Activated B cell treated with CpG ODN at 0.5 μM for 24 hours (primary cell): ENCODE measurements at regions not wholly inside any gene's neighbourhood (a gene's known extent, or its start where the extent isn't known, plus 50 kb on each side); places are given as distances from the start of the nearest gene placed in this dataset.

ENCODE experiments used
- ATAC-seq: fragments of 200-7000 bp; cut with Tn5 transposase; one replicate; pipeline ENCODE4 v1.10.0; 2021; ENCODE audit warnings: low read depth, mild to moderate bottlenecking, moderate library complexity
- CTCF ChIA-PET: fragments of 350-600 bp; sonication (Branson Sonifier 250); formaldehyde crosslinking; loops from one replicate; lab custom pipeline; 2021; ENCODE audit warnings: antibody characterized with exemption; lab: Charles Lee
- POLR2A ChIA-PET: fragments of 350-600 bp; sonication (Branson Sonifier 250); formaldehyde crosslinking; loops from one replicate; lab custom pipeline; 2021; ENCODE audit warnings: antibody characterized with exemption; lab: Charles Lee
- DNase-seq: peaks from one replicate; pipeline ENCODE4 v3.0.0; 2022
- H3K27ac Mint-ChIP-seq: one replicate; pipeline ENCODE4 v1.8.0; 2020; ENCODE audit warnings: mixed read lengths
- H3K27me3 Mint-ChIP-seq: one replicate; pipeline ENCODE4 v1.8.0; 2021; ENCODE audit warnings: mixed read lengths
- H3K36me3 Mint-ChIP-seq: one replicate; pipeline ENCODE4 v1.8.0; 2021; ENCODE audit warnings: low read depth, mixed read lengths
- H3K4me1 Mint-ChIP-seq: one replicate; pipeline ENCODE4 v1.8.0; 2021; ENCODE audit warnings: mixed read lengths
- H3K4me3 Mint-ChIP-seq: one replicate; pipeline ENCODE4 v1.8.0; 2020; ENCODE audit warnings: mild to moderate bottlenecking, mixed read lengths
- H3K9me3 Mint-ChIP-seq: one replicate; pipeline ENCODE4 v1.8.0; 2020; ENCODE audit warnings: mixed read lengths
- intact Hi-C: fragments of 100-400 bp; cut with micrococcal nuclease; formaldehyde crosslinking; loops from one replicate; pipeline ENCODE4 v1.15.1; 2024
- TF ChIP-seq, protein P1 (sequence below): fragments of 200-600 bp; IDR thresholded peaks from one replicate; pipeline ENCODE4 v1.8.0; 2022; ENCODE audit warnings: antibody characterized with exemption, mild to moderate bottlenecking

DNA sequence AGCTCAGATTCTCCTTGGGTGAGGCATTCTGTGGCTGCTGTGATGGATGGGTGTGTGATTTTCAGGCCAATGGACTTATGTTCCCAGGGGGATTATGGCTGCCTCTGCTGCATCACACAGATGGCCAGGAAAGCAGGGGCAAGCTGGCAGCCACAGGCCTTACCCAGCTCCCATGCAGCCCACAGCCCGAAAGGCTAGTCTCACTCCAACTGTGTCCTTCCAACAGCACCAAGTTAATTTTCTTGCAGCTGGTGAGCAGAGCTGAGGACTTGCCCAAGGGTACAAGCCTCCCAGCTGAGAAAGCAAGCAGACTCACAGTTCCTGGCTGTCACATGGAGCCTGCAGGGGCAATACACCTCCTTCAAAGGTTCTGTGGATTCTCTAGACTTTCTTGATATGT, 155.2 kb upstream of the KHDRBS2 start:
- intact Hi-C loops, result no loop called here
- ATAC-seq (no peak), DNase-seq (no peak)
- H3K27me3 Mint-ChIP-seq, result no peaks in the 10 kb centered on the region
- ChIA-PET CTCF (no interaction called here), POLR2A (no interaction called here)
- no peak overlapping the region for H3K4me3 Mint-ChIP-seq
- TF ChIP-seq, protein P1, sequence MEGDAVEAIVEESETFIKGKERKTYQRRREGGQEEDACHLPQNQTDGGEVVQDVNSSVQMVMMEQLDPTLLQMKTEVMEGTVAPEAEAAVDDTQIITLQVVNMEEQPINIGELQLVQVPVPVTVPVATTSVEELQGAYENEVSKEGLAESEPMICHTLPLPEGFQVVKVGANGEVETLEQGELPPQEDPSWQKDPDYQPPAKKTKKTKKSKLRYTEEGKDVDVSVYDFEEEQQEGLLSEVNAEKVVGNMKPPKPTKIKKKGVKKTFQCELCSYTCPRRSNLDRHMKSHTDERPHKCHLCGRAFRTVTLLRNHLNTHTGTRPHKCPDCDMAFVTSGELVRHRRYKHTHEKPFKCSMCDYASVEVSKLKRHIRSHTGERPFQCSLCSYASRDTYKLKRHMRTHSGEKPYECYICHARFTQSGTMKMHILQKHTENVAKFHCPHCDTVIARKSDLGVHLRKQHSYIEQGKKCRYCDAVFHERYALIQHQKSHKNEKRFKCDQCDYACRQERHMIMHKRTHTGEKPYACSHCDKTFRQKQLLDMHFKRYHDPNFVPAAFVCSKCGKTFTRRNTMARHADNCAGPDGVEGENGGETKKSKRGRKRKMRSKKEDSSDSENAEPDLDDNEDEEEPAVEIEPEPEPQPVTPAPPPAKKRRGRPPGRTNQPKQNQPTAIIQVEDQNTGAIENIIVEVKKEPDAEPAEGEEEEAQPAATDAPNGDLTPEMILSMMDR, result no peak
- H3K27ac Mint-ChIP-seq, result no peak overlapping the region
- H3K36me3 Mint-ChIP-seq, result no peaks in the 10 kb centered on the region
- peaks cover 18% of the 10 kb centered on the region for H3K9me3 Mint-ChIP-seq
- H3K4me1 Mint-ChIP-seq, result no peaks in the 10 kb centered on the region

DNA sequence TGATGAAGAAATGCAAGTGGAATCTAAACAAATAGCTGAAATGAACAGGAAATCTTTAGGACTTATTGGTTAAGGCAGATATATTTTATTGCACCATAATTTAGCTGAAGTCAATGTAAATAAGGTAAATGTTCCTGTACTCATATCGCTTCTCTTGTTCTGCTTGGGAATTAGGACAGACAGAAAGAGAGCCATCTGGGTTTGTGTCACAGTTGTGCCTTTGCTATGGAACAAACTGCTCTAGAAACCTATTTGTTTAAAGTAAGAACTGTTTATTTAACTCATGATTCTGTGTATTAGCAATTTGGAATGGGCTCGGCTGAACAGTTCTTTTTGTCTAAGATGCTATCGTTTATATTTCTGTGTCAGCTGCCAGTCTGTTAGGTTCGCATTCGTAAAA, 143.8 kb upstream of the KHDRBS2 start:
- no peaks in the 10 kb centered on the region for H3K27me3 Mint-ChIP-seq
- H3K36me3 Mint-ChIP-seq, result no peaks in the 10 kb centered on the region
- CTCF ChIA-PET, result no interaction called here
- no peak for DNase-seq
- no peak overlapping the region for H3K4me3 Mint-ChIP-seq
- H3K9me3 Mint-ChIP-seq, result no peaks in the 10 kb centered on the region
- POLR2A ChIA-PET, result no interaction called here
- TF ChIP-seq, protein P1, result no peak
- no peaks in the 10 kb centered on the region for H3K4me1 Mint-ChIP-seq
- no peak for ATAC-seq
- no peak overlapping the region for H3K27ac Mint-ChIP-seq
- intact Hi-C loops, result no loop called here

DNA sequence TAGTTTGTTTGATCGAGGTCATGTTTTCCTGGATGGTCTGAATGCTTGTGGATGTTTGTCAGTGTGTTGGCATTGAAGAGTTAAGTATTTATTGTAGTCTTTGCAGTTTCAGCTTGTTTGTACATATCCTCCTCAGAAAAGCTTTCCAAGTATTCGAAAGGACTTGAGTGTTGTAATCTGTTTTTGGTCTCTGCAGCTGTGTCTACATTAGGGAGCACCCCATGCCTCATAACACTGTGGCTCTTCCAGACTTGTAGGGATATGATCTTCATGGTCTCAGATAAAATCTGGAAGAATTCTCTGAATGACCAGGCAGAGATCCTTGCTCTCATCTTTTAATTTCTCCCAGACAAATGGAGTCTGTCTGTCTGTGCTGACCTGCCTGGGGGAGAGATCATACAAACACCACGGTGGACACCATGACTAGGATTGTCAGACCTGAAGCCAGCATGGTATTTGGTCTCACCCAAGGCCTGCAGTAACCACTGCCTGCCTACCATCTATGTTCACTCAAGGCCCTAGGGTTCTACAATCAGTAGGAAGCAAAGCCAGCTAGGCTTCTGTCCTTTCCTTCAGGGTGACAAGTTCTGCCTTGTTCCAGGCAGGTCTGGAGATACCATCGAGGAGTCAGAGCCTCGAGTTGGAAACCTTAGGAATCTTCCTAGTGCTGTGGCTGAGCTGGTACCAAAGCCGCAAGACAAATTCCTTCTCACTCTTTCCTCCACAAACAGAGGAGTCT, 114.7 kb upstream of the KHDRBS2 start:
- H3K4me1 Mint-ChIP-seq, result no peaks in the 10 kb centered on the region
- H3K27ac Mint-ChIP-seq, result no peak overlapping the region
- DNase-seq (no peak), ATAC-seq (no peak)
- ChIA-PET CTCF (no interaction called here), POLR2A (no interaction called here)
- intact Hi-C loops, result no loop called here
- peaks cover 7% of the 10 kb centered on the region for H3K9me3 Mint-ChIP-seq
- H3K27me3 Mint-ChIP-seq, result no peaks in the 10 kb centered on the region
- TF ChIP-seq, protein P1, result no peak
- no peak overlapping the region for H3K4me3 Mint-ChIP-seq
- H3K36me3 Mint-ChIP-seq, result no peaks in the 10 kb centered on the region

DNA sequence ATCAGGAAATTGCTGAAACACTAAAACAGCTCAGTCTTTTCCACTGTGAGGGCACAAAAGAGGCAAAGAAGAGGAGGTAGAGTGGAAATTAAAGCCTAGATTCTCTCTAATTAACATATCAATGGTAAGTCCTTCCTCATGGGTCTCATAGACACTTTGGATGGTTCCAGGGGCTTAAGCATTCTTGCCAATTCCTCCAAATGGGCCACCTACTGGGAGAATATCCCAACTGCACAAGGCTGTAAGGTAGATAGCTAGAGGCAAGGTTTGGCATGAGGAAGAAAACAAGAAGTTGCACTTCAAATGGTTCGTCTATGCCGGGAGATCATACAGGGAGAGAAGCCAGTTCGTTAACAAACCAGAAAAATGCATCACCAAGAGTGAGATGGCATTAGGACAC, 107.6 kb upstream of the KHDRBS2 start:
- Mint-ChIP-seq H3K4me1 (peaks cover 23% of the 10 kb centered on the region), H3K36me3 (no peaks in the 10 kb centered on the region), H3K4me3 (no peak overlapping the region), H3K27ac (no peak overlapping the region), H3K9me3 (peaks cover 3% of the 10 kb centered on the region), H3K27me3 (no peaks in the 10 kb centered on the region)
- DNase-seq, result no peak
- intact Hi-C loops, result loop anchor here (5.0 kb wide), 1 partner anchor 36 kb away; no protein-coding TSS in a partner anchor
- ATAC-seq, result no peak
- ChIA-PET CTCF (interaction anchor here (1.0 to 1.4 kb wide), 2 partner anchors 48 to 110 kb away, joined by 3 to 5 read pairs; no protein-coding TSS in a partner anchor), POLR2A (no interaction called here)
- TF ChIP-seq, protein P1, result no peak

DNA sequence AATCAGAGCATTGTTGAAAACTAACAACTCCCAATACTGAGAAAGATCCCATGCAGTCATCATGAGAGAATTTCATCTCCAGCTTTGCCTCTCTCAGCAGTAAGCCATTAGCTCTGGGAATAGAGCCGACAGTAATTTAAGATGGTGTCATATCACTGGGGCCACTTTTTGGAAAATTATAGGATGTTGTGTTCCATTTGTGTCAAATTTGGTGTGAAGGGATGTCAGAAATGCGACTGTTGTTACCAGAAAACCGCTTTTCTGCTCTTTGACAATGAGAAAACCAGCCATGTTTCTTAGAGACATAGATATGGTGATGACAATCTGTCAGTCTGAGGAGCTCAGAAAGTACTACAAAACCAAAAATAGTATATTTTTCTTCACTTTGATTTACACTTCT, 106.3 kb upstream of the KHDRBS2 start:
- H3K27ac Mint-ChIP-seq, result no peak overlapping the region
- ChIA-PET CTCF (no interaction called here), POLR2A (no interaction called here)
- no peaks in the 10 kb centered on the region for H3K36me3 Mint-ChIP-seq
- no peak for DNase-seq
- ATAC-seq, result no peak
- H3K4me3 Mint-ChIP-seq, result no peak overlapping the region
- TF ChIP-seq, protein P1, result no peak
- H3K9me3 Mint-ChIP-seq, result peaks cover 2% of the 10 kb centered on the region
- no peaks in the 10 kb centered on the region for H3K27me3 Mint-ChIP-seq
- peaks cover 23% of the 10 kb centered on the region for H3K4me1 Mint-ChIP-seq
- intact Hi-C loops, result loop anchor here (5.0 kb wide), 1 partner anchor 35 kb away; no protein-coding TSS in a partner anchor
